AG09309 (cell line): ENCODE measurements at regions not wholly inside any gene's neighbourhood (a gene's known extent, or its start where the extent isn't known, plus 50 kb on each side); places are given as distances from the start of the nearest gene placed in this dataset.

Experiments used
- DNase-seq: peaks from one replicate; pipeline ENCODE4 v3.0.0-alpha.2; 2010; ENCODE audit warnings: low read depth
- H3K4me3 ChIP-seq: 2 replicates; pipeline ENCODE4 v1.5.1; 2011; ENCODE audit warnings: mild to moderate bottlenecking, low read depth, low read length, moderate library complexity; ENCODE audit not compliant: control insufficient read depth
- TF ChIP-seq, protein P1 (sequence below): IDR thresholded peaks from 2 replicates; pipeline ENCODE4 v1.5.1; 2011; ENCODE audit warnings: mild to moderate bottlenecking, low read depth, low read length, inconsistent platforms; ENCODE audit not compliant: insufficient read depth, control insufficient read depth; ENCODE audit errors: missing control alignments

DNA sequence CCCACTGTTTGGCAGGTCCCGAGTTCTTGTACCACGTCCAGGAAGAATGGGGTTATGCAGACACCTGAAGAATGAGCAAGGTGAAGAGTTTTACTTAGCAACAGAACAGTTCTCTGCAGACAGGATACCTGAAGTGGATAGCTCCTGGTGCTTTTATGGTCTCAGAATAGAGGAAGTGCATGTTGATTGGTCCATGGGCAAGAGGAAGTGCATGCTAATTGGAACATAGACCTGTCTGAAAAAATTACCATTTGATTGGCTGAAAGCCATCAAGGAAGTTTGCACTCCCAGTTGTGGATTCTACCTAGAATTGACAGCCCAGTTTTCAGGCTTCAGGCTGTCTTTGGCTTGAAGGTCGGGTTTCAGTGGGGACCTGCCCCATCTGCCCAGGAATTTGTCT is 887.5 kb downstream of the FAT4 start:
- no peak overlapping the region for H3K4me3 ChIP-seq
- DNase-seq, result no peak
- TF ChIP-seq, protein P1, sequence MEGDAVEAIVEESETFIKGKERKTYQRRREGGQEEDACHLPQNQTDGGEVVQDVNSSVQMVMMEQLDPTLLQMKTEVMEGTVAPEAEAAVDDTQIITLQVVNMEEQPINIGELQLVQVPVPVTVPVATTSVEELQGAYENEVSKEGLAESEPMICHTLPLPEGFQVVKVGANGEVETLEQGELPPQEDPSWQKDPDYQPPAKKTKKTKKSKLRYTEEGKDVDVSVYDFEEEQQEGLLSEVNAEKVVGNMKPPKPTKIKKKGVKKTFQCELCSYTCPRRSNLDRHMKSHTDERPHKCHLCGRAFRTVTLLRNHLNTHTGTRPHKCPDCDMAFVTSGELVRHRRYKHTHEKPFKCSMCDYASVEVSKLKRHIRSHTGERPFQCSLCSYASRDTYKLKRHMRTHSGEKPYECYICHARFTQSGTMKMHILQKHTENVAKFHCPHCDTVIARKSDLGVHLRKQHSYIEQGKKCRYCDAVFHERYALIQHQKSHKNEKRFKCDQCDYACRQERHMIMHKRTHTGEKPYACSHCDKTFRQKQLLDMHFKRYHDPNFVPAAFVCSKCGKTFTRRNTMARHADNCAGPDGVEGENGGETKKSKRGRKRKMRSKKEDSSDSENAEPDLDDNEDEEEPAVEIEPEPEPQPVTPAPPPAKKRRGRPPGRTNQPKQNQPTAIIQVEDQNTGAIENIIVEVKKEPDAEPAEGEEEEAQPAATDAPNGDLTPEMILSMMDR, result no peak

DNA sequence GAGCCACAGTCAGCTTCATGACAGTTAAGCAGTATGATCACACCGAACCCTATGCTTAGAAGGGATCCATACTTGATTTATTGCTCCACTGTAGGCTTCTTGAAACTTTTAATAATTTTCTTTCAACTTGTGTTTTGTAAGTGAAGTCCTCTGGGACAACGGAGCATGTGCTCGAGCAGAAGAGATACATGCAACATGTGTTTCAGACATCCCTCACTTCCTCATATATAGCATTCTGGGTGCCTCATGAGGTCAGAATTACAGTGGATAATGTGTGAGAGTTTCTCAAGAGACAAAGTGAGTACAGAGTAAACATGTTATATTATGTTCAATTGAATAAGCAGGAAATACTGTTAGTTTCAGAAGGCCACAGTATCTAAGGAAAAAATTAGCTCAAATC is 893.2 kb downstream of the FAT4 start:
- H3K4me3 ChIP-seq, result no peak overlapping the region
- DNase-seq, result no peak
- TF ChIP-seq, protein P1, result no peak

DNA sequence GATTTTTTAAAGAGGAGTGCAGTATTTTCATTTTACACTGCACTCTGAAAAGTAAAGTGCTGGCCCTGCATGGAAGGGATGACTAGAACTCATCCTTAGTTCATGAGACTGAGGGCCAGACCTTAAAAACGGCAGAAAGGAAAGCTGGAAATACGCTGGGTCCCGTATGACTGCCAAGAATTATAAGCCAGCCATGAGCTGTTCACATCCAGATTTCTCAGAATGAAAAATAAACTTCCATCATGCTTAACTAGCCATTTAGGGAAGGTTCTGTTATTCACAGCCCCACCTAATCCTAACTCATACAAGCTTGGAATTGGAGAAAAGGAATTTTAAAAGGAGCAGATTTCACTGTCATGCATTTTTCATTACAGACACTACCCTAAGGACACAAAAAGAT is 894.4 kb downstream of the FAT4 start:
- TF ChIP-seq, protein P1, result no peak
- no peak overlapping the region for H3K4me3 ChIP-seq
- DNase-seq, result no peak

DNA sequence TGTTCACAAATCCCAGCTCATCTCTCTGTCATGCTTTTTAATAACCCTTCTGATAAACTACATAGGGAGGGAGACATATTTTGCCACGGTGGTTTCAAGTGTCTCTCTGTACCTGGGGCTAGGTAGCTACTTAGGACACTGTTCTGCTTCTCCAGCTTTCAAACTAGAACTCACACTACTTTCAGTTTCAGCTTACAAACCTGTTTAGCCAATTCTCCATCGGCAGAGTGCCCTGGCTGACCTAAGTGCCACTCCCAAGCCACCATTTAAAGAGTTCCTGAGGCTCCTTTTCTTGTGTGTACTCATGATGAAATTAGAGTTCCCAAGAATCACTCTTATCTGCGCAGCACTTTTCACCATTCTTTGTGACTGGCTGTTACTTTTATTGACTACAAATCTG is 899.2 kb downstream of the FAT4 start:
- TF ChIP-seq, protein P1, result no peak
- H3K4me3 ChIP-seq, result no peak overlapping the region
- DNase-seq, result no peak

DNA sequence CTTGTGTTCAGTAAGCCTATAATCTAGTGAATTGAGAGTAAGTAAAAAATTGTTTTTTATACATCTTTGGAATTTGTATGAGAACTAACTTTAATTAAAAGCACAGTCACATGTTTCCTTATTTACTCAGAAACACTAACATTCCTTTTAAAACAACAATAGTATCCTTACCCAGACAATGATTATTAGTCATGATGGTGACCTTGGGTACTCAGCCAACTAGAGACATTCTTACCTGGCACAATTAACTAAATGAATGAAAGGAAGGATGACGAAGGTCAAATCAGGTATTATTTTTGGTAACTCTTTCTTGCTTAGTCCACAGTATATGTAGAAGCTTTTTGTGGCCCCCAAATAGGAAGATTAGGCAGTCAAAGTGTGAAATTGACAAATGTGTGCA is 901.0 kb downstream of the FAT4 start:
- no peak overlapping the region for H3K4me3 ChIP-seq
- no peak for DNase-seq
- TF ChIP-seq, protein P1, result no peak

DNA sequence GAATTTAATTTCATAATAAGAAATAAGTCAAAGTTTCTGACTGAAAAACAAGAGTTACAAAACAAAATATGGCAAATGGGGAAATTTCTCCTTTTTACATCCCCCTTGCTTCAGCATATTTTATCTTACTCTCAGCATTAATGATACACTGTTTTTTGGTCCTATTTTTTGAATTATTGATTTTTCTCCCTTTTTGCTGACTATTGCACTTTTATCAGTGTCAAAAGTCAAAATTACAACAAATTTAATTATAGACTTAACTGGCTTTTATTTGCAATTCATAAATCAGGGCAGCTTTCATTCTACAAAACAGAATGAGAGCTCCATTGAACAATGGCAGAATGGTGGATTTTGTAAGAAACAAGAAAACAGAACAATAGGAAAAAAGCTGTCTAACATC is 901.9 kb downstream of the FAT4 start:
- no peak for DNase-seq
- TF ChIP-seq, protein P1, result no peak
- no peak overlapping the region for H3K4me3 ChIP-seq

DNA sequence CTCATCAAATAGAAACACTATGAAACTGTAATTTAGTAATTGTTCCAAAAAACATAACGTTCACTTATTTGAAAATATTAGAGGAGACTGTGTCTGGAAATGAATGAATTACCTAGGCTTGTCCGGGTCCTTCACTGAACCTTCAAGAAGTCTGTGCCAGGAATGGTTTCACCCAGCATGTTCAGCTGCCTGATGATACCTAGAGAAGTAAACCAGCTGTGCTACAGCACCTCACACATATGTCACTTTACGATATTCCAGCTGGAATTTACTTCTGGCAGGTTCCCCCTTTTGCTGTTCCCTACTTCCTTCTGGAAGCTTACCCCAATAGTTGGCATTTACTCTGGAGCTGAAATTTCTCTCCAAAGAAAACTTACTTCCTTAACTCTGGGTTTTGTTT is 906.5 kb downstream of the FAT4 start:
- no peak overlapping the region for H3K4me3 ChIP-seq
- no peak for DNase-seq
- TF ChIP-seq, protein P1, result no peak
